GM19239 (cell line): ENCODE measurements at regions not wholly inside any gene's neighbourhood (a gene's known extent, or its start where the extent isn't known, plus 50 kb on each side); places are given as distances from the start of the nearest gene placed in this dataset.
"Not testable (repeated sequence)": the region's sequence is repeated elsewhere in the genome, so short reads cannot be mapped to it uniquely, and the experiment has no call there.

Experiments
- DNase-seq: peaks from one replicate; pipeline ENCODE4 v3.0.0; 2011; ENCODE audit warnings: low spot score; ENCODE audit not compliant: insufficient read length
- FAIRE-seq: peaks from 2 replicates; lab custom pipeline; 2011; peaks lifted over from hg19 to GRCh38; lab: Jason Lieb, UNC

DNA sequence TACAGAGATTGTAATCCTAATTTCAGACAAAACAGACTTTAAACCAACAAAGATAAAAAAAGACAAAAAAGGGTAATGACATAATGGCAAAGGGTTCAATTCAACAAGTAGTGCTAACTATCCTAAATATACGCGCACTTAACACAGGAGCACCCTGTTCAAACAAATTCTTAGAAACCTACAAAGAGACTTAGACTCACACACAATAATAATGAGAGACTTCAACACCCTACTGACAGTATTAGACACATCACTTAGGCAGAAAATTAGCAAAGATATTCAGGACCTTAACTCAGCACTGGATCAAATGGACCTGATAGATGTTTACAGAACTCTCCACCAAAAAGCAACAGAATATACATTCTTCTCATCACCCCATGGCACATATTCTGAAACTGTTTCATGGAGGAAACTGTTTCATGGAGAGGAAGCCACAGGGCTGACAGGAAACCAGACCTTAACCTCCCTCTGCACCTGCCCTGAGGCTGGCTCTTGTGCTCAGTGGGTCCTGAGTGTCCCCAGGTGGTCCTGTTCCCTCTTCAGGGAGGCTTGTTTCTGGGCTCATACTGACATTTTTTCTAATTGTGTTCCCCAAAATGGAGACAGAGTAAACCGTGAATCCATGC lies 54.7 kb downstream of the OR4M2 start:
- DNase-seq = not testable (repeated sequence)
- peak; percentile 87 for FAIRE-seq

DNA sequence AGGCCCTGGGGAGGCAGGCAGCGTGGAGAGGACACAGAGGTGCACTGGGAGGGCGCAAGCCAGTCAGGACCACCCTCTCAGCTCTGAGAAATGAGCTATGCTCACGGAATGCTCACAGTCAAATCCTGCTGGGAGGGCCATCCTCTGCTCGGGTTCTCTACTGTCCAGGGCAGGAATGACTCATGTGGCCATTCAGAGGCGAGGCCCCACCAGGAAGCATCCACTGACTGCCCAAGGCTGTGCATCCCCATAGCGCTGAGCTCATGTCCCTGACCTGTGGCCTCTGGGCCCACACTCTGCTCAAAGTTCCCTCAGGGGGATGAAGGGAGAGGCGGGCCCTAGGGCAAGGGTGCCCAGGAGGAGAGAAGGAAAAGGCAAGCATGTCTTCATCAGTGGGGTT lies 57.2 kb downstream of the OR4M2 start:
- FAIRE-seq, DNase-seq: not testable (repeated sequence)

DNA sequence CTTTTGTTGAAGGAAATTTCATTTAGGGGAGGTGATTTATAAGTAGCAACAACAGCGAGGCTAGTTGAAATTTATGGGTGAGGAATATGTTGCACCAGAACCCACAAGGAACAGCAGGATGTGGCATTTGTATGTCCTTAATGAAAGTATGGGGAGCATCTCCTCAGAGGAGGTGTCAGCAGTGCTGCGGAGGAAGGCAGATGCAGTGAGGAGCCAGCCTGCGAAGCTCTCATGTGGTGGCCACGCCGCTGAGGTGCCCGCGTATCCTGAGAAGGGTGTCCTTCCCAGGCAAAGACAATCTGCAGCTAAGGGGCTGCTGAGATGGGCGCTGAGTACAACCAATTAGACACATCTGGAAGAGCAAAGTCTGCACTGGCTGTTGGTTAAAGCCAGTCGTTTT lies 60.8 kb downstream of the OR4M2 start:
- FAIRE-seq, DNase-seq: not testable (repeated sequence)

DNA sequence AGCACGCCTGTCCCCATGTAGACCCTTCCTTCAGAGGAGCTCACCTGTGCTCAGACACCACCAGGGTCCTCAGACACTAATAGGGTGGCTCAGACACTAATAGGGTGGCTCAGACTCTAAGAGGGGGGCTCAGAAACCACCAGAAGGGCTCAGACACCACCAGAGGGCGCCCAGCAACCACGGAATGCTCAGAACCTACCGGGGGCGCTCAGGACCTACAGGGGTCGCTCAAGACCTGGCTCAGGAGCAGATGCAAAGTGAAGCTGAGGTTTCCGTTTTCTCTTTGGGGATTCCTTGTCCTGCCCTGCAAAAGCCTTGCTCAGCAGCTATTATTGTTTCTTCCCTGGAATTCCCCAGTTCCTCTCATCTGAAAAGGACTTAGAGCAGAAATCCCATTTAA lies 67.8 kb downstream of the OR4M2 start:
- FAIRE-seq = peak; percentile 90
- DNase-seq = not testable (repeated sequence)

DNA sequence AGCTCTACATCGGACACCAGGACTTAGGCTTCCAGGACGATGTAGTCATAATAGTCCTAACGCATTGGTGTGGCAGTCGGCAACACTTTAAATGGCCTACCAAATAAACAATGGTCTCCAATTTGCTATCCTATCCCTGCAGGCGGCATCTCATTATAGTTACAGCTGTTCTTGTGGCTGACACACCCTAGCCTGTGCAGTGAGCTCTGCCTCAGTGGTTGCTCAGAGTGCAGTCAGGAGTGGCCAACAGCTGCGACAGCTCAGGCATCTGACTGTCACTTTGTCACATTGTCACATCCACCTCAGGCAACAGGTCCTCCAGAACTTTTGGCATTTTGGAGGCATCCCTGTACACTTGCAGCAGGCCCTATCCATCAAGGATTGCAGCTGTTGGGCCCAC lies 77.9 kb downstream of the OR4M2 start:
- not testable (repeated sequence) for DNase-seq
- peak; percentile 44 for FAIRE-seq

DNA sequence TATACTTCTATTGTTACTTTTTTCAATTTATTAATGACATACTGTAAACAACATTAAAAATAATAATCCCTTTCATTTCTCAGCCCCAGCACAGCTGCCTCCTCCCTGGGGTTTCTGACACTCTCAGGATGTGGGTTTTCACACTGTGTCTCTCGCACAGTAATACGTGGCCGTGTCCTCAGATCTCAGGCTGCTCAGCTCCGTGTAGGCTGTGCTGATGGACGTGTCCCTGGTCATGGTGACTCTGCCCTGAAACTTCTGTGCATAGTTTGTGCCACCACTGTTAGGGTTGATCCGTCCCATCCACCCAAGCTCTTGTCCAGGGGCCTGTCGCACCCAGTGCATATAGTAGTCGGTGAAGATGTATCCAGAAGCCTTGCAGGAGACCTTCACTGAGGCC lies 80.0 kb downstream of the OR4M2 start:
- not testable (repeated sequence) for FAIRE-seq

DNA sequence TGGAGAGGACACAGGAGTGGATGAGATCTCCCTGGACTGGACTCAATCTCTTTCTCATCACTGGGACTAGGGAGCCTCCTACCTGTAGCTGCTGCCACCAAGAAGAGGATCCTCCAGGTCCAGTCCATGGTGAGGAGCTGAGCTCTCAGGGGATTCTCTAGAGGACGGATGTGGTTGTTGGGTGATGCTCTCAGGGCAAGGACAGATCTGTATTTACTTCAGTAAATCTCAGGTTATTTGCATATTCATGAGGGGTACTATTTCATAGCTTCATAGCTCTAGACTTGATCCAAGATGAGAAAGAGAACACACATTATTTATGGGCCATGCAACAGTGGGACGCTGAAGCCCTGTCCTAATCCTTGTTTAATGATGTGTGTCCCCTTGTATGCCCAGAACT lies 80.4 kb downstream of the OR4M2 start:
- peak; percentile 99 for FAIRE-seq
- DNase-seq = not testable (repeated sequence)

More for the DNA sequence above, 80.0 kb downstream of the OR4M2 start:
- not testable (repeated sequence) for DNase-seq

DNA sequence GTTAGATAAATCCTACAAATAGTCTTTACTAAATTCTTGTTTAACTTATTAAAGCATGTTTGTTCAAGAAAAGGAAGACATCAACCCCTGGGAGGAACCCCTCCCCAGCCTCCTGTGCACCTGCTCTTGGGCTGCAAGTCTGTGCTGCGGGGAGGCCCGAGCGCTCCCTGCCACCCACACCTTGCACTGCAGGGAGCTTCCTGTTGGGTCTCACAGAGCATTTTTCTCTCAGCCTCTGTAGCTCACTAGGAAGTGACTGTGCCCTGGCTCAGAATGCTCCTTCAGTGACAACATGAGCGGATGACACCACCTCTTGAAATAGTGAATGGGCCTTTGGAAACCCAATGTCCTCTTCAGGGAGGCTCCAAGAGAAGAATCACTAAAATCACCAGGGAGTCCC lies 81.1 kb downstream of the OR4M2 start:
- not testable (repeated sequence) for FAIRE-seq

DNA sequence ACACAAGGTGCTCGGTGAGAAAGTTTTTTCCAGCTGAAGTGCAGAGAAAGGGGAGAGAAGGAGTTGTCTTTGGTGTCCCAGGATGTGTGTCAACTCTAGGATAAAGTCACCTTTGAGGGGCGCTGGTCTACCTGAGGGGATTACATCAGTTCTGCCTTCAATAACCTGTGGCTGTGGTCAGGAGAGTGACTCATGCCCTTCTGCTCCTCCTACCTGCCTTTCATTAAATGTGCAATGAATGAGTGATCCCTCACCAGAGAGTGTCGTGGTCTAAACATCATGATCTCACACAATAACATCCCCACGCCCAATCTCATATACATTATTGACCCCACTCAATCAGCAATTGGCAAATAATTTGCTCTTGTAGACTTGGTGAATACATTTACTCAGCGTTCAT lies 83.4 kb downstream of the OR4M2 start:
- DNase-seq = not testable (repeated sequence)
- FAIRE-seq = peak; percentile 61

More for the DNA sequence above, 81.1 kb downstream of the OR4M2 start:
- DNase-seq = not testable (repeated sequence)

DNA sequence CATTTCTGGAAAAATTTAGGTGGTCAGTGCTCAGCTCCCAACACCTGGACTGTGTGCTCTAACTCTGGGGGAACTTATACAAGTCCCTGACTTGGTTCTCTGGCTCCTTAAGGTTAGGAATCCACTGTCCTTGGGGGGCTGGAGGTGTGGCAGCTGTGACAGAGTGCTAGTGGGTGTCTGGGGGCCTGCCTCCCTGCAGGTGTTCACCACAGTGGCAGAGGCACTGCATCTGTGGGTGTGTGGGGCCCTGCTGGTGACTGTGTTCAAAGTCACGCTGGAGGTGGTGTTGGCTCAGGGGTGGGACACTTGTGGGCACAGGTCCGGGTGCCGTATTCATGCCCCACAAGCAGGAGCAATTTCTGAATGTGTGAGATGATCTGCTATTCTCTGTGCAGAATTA lies 87.2 kb downstream of the OR4M2 start:
- not testable (repeated sequence) for FAIRE-seq, DNase-seq

DNA sequence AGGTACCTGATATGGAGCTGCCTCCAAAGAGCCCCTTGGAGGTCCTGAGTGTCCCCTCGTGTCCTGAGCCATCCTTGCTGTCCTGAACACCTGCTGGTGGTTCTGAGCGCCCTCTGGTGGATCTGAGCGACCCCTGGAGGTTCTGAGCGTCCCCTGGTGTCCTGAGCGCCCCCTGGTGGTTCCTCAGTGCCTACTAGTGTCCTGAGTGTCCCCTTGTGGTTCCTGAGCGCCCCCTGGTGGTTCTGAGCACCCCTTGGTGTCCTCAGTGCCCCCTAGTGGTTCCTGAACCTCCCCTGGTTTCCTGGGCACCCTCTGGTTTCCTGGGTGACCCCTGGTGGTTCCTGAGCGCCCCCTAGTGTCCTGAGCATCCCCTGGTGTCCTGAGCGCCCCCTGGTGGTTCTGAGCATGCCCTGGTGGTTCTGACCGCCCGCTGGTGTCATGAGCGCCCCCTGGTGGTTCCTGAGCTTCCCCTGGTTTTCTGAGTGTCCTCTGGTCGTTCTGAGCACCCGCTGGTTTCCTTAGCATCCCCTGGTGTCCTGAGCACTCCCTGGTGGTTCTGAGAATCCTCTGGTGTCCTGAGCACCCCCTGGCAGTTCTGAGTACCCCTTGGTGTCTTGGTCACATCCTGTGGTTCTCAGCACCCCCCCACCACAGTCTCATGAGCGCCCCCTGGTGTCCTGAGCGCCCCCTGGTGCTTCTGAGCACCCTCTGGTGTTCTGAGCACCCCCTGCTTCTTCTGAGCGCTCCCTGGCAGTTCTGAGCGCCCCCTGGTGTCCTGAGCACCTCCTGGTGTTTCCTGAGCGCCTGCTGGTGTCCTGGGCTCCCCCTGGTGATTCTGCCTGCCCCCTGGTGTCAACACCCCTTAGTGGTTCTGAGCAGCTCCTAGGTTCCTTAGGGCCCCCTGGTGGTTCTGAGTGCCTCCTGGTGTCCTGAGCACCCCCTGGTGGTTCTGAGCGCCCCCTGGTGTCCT lies 93.0 kb downstream of the OR4M2 start:
- peak; percentile 99 for FAIRE-seq
- not testable (repeated sequence) for DNase-seq

DNA sequence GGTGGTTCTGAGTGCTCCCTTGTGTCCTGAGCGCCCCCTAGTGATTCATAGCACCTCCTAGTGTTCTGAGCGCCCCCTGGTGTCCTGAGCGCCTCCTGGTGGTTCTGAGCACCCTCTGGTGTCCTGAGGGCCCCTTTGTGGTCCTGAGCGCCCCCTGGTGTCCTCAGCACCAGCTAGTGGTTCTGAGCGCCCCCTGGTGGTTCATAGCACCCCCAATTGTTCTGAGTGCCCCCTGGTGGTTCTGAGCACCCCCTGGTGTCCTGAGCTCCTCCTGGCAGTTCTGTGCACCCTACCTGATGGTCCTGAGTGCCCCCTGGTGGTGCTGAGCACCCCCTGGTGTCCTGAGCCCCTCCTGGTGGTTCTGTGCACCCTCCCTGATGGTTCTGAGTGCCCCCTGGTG lies 93.8 kb downstream of the OR4M2 start:
- FAIRE-seq, DNase-seq: not testable (repeated sequence)

DNA sequence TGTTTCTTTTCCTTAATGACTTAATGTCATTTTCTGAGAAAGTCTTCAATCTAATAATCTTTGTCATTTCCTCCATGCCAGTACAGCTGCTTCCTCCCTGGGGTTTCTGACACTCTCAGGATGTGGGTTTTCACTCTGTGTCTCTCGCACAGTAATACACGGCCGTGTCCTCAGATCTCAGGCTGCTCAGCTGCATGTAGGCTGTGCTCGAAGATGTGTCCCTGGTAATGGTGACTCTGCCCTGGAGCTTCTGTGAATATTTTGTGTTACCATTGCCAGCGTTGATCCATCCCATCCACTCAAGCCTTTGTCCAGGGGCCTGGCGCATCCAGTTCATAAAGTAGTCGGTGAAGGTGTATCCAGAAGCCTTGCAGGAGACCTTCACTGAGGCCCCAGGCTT lies 97.6 kb downstream of the OR4M2 start:
- FAIRE-seq = peak; percentile 89
- not testable (repeated sequence) for DNase-seq

DNA sequence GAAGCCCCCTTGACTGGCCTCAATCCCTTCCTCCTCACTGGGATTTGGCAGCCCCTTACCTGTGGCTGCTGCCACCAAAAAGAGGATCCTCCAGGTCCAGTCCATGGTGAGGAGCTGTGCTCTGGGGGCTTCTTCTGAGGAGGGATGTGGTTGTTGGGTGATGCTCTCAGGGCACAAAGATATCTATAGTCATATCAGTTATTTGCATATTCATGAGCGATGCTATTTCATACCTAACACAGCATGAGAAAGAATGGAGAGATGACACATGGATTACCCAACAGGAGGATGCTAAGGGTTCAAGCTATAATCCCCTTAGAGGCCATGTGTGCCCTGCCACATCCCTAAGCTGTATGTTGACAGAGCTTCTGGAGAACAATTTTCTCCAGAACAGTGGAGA lies 98.1 kb downstream of the OR4M2 start:
- FAIRE-seq = peak; percentile 48
- not testable (repeated sequence) for DNase-seq

DNA sequence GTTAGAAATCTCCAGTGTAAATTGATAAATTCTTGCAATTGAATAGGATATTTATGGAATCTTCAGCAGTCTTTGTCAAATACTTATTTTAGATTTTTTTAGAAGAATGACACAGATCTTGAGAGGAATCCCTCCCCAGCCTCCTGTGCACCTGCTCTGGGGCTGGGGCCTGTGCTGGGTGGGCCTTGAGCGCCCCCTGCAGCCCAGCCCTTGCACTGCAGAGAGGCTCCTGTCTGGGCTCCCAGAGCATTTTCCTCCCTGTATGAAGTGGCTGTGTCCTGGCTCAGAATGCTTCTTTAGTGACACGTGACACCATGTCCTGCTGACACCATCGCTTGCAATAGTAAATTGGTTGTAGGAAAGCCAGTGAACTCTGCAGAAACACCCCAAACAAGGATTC lies 98.7 kb downstream of the OR4M2 start:
- peak; percentile 57 for FAIRE-seq
- DNase-seq = not testable (repeated sequence)

DNA sequence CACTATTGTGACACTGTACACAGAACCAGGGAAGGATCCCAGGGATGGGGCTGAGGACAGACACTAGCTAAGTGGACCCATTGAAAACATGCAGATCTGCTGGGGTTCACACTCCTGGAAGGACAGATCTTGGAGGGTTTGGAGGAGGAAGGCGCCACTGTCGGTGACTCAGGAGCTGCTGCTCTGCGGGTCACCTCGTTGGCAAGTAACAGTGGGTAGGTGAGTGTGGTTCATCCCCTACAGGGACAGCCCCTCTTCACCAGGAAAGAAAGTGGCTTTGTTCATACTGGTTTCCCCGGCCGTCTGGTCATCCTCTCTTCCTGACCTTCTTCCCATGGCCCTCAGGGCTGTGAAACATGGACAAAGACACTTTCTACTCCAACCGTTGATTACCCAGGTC lies 100.3 kb downstream of the OR4M2 start:
- not testable (repeated sequence) for DNase-seq, FAIRE-seq

DNA sequence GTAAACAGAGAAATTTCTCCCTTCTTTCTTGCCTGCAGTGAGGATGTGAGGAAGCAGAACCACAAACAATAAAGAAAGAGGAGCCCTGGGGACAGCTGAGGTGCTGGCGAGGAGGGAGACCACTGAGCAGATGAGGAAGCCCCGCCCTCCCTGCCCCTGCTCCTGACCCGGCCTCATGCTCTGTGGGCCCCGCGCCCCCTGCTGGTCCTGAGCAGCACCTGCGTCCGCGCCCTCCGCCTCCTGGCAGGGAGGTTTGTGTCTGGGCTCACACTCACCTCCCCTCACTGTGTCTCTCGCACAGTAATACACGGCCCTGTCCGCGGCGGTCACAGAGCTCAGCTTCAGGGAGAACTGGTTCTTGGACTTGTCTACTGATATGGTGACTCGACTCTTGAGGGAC lies 104.4 kb downstream of the OR4M2 start:
- not testable (repeated sequence) for DNase-seq, FAIRE-seq

DNA sequence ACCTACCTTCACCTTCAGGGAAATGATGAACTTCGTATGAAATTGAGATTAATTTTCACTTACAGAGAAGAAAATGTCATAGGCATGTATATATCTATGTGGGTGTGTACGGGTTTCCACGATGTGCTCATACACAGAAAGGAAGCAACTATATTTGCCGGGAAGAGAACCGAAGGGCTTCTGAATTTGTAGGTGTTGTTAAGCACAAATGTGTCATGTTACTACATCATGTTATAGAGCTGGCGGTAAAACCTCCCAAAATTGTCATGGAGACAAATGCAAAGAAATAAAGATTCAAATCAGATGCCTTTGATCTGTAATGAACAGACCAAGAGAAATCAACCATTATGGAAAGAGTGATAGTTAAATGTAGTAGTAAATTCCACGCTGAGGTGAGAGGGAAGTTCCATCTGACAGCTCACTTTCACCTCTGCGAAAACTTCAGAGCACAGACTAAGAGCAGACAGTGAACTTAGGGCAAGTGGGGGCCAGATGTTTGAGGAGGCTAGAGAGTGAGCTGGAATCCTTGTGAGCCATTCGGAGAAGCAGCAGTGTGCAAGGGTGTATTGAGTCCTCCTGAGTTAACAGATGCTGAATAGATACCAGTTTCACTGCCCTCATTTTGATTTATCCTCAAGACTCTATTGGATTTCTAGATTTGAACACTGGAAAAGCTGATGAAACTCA lies 106.7 kb downstream of the OR4M2 start:
- not testable (repeated sequence) for FAIRE-seq, DNase-seq

DNA sequence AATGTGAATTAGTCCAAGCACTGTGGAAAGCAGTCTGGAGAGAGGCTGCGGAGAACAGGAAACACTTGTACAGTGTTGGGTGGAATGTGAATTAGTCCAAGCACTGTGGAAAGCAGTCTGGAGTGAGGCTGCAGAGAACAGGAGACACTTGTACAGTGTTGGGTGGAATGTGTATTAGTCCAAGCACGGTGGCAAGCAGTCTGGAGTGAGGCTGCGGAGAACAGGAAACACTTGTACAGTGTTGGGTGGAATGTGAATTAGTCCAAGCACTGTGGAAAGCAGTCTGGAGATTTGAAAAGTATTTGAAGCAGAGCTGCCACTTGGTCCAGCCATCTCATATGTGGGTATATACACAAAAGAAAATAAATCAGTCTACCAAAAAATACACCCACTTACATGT lies 111.5 kb downstream of the OR4M2 start:
- DNase-seq, FAIRE-seq: not testable (repeated sequence)
